Activated CD4-positive, alpha-beta T cell treated with anti-CD3 and anti-CD28 coated beads for 48 hours (primary cell): ENCODE measurements at regions not wholly inside any gene's neighbourhood (a gene's known extent, or its start where the extent isn't known, plus 50 kb on each side); places are given as distances from the start of the nearest gene placed in this dataset.
A peak's percentile ranks its signal among the peaks of the same experiment; 100 is the strongest.

Source experiments
- DNase-seq: peaks from one replicate; pipeline ENCODE4 v3.0.0-alpha.2; 2020

- no peak for DNase-seq
Measured at GRCh38 chr16:86751076-86752030, 173.0 kb downstream of the FOXL1 start.

DNA sequence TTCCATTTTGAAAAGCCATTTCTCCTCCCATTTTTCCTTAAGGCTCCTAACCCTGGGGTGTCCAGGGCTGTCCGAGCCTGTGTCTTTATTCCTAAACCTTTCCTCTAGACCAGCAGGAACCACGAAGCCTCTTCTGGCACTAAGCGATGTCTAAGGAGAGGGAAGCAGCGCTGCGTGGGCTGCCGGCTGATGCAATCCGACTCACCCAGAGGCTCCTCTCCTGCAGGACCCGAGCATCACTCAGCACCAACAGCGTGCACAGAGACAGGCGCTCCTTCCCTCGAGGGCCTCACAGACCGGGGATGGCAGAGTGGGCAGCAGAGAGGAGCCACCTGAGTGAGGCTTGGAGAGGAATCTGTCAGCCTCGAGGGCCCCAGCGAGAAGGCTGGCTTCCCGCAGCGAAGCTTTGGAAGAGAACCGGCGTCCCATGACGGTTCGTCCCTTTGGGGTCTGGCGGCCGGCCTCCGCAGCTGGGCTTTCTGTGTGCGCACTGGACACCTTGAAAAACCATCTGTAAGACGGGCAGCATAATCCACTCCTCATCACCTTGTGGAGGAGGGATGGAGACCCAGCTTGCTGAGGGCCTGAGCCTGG, 174.3 kb downstream of the FOXL1 start:
- DNase-seq, result no peak

GRCh38 chr16:86753399-86753798, 175.1 kb downstream of the FOXL1 start:
- no peak for DNase-seq

DNA sequence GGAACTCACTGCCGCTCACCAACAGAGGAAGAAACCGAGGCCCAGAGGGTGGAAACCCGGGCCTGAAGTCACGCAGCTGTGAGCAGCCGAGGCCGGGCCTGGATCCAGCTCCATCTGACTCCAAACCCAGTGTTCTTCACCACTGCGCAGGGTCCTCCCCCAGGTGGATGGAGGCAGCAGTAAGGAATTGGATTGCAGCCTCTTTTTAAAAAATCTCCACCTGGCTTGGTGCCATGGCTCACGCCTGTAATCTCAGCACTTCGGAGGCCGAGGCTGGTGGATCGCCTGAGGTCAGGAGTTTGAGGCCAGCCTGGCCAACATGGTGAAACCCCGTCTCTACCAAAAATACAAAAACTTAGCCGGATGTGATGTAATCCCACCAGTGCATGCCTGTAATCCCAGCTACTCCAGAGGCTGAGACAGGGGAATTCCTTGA, 177.2 kb downstream of the FOXL1 start:
- no peak for DNase-seq

DNA sequence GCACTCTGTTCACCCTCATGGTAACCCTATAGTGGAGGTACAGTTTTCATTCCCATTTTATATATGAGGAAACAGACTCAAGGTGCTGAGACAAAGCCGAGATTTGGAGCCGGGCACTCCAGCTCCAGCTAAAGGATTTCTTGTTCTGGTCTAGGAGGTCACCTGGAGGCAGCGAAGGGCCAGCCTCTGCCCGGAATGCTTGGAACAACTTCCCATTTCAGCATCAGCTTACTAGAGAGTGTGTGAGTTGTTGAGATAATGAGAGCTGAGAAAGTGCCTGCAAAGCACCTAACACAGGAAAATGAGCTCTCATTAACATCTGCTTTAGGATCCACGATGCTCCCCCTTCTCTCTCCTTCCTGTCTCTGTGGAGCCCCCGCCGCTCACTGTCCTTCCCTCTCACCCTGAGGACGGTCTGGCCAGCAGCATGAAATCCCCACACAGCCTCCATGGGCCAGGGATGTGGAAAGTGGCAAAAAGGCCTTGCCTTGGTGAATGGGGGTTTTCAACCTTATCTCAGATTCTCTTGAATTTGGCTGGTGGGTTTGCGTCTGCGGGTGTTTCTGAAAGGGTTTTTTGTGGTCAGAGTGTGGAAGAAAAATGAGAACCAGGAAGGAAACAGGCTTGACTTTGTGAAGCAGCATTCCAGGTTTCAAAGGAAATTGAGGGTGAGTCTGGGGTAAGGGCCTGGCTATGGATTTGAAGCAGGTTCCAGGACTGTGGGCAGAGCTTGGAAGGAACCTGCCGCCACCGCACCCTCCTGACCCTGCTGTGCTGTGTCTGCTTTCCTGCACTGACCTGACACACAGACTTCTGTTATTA, 178.7 kb downstream of the FOXL1 start:
- DNase-seq, result no peak

DNA sequence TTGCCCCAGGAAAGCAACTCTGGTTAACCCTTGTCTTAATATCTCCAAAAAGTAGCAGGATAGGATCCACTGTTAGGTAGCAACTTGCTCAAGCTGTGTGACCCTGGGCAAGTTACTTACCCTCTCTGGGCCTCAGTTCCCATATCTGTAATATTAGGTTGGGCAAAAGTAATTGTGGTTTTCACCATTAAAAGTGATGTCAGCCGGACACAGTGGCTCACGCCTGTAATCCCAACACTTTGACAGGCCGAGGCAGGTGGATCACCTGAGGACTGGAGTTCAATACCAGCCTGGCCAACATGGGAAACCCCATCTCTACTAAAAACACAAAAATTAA, 179.3 kb downstream of the FOXL1 start:
- no peak for DNase-seq

GRCh38 chr16:86758932-86759331, 180.6 kb downstream of the FOXL1 start:
- DNase-seq, result no peak

- peak; percentile 69 for DNase-seq
Measured at GRCh38 chr16:86761111-86762031, 183.0 kb downstream of the FOXL1 start.

DNA sequence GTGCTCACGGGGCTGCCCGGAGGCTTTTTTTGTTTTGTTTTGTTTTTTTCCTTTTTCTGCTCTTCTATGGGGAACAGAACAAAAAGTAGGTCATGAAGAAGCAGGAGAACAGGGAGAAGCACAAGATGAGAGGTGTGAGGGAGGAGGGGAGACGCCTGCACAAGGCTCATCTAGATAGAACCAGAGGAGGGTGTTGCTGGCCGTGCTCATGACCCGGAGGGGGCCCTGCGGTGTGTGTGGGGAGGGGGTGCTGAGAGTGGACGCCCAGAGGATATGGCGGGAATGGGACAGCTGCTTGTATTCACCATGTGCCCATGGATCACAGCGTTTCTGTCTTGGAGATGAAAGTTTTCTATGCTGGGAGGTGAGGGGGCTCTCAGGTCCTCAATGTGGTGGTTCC, 183.7 kb downstream of the FOXL1 start:
- DNase-seq, result no peak

GRCh38 chr16:86763819-86764218, 185.5 kb downstream of the FOXL1 start:
- DNase-seq, result no peak

GRCh38 chr16:86764551-86764950, 186.2 kb downstream of the FOXL1 start:
- DNase-seq, result no peak

DNA sequence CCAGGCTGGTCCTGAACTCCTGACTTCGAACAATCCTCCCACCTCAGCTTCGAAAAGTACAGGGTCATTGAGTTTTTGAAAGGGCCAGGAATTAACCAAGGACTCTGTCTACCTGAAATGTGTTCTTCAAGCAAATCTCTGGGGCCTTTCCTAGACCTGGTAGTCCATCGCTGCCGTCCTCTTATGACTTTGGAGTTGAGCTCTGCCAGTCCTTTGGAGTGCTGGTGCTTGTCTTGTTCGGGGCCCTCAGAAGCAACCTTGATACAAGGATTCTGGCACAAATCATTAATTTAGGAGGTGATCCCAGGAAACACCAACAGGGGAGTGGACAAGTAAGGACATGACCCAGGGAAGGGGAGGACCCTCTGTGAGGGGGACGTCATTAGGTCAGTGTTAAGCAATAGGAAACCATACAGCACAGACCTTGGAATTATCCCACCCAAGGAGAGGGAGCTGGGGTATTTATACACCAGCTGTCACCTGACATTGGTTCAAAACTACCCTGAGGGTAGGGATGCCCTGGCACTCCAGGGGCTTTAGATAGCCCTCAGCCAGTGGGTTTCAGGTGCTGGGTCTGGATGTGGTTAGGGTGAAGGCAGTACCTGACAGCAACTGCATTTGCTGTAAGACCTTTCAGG, 187.2 kb downstream of the FOXL1 start:
- DNase-seq, result no peak

- DNase-seq, result no peak
Measured at GRCh38 chr16:86766700-86767099, 188.4 kb downstream of the FOXL1 start.

DNA sequence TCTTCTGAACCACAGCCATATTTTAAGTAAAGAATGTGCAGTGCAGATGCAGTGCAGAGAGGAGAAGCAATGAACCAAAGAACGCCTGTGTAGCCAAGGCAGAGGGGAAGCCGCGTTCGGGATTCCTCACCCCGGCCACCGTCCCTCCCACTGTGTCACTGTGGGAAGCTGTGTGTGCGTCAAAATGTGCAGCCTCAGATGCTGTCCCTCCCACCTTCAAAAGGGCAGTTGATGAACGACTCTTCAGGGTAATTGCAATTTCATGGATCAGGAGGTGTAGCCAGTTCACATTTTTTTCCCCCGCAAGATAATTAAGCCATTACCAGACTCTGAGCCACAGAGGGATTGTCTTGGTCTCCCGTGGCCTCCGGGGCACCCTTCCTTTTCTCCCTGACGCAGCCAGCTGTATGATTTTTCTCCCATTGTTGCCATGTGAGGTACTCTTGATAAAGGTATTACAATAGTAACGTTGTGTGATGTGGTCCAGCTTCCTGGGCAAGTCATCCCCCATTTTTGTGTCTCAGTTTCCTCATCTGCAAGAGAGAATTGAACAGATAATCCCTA, 190.0 kb downstream of the FOXL1 start:
- DNase-seq, result no peak

GRCh38 chr16:86768999-86769398, 190.7 kb downstream of the FOXL1 start:
- no peak for DNase-seq

DNA sequence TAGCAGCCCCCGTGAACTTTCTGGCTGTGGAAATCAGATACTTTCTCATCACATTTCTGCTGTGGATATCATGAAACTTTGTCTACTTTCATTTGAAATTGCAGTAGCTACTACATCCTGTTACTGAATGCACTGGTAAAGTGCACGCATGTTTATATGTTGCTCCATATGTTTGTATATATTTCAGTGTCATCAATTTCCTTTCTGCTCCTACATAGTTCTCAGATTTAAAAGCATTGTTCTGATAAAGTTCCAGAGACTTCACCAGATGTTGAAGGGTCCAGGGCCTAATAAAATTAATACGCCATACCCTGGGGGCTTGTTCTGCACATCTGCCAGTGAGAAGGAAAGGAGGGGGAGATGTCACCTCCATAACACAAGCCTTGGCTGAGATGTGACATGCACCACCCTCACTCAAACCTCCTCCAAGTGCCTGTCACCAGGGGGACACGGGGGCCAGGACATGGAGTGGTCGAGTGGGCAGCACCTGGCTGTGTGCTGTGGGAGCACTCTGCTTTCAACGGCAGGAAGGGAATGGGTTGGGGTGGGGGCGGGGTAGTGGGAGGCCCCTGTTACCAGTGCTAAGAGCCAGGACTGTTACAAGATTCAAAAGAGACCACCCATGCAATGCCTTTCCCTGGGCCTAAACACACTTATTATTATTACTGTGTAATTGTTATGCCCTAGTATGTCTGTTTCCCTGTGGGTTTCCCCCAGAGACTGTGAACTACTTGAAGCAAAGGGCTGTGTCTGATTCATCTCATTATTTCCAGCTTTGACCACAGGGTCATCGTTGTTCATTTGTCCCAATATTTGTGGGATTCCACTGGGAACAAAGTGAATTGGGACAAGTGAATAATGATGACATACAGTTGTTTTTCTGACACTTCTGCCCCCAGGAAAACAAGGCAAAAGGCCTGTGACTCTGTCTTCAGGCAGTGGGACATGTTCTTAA, 193.4 kb downstream of the FOXL1 start:
- DNase-seq, result no peak

GRCh38 chr16:86772671-86773353, 194.5 kb downstream of the FOXL1 start:
- DNase-seq, result no peak

DNA sequence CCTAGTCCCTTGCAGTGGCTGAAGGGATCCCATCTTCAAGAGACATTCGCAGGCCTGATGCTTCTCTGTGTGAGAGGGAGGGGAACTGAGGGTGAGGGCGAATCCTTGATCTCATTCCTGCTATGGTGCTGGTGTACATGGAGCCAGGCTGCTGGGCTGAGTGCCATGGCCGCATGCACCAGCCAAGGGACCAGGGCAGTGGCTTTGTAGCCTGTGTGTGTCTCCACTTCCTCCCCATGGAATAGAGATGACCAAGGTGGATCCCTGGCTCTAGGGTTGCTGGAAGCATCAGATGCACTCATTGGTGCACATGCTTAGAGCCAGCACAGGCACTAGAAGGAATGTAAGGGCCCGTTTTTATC, 195.0 kb downstream of the FOXL1 start:
- no peak for DNase-seq

DNA sequence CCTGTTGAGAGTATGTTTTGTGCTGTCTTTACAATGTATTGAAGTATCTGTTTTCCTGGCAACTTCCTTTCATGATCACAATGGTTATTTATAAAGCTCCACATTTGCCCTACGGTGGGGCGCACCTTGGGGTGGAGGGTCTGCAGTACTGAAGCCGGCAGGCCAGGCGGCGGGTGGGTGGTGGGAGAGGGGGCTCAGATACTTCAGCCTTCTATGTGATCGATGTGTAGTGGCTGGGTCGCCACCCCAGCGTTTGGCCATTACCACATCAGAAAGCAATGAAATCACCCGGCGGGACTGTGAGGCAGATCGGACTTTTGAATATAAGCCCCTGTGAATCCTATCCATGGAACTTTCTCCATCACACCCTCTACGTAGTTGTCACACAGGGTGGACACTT, 196.6 kb downstream of the FOXL1 start:
- DNase-seq, result no peak

- no peak for DNase-seq
Measured at GRCh38 chr16:86775511-86775921, 197.2 kb downstream of the FOXL1 start.
